ENCODE measurements at regions not wholly inside any gene's neighbourhood (a gene's known extent, or its start where the extent isn't known, plus 50 kb on each side); places are given as distances from the start of the nearest gene placed in this dataset.
"Not testable (repeated sequence)": the region's sequence is repeated elsewhere in the genome, so short reads cannot be mapped to it uniquely, and the experiment has no call there.

DNA sequence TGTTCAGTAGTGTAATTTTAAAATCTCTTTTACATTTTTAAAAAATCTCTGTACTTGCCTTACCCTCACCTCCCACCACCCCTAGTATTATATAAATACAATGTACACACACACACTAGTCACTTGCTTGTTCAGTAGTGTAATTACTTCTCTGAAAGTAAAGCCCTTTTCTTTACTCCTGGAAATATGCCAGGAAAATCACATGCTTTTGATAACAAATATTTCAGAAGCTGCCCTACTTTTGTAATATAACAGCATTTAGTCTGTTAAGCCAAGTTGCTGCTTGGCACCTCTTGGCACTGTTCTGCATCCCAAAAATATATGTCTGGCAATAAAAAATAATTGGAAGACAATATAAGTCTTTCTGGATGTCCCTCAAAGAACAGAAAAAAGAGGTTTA, 172.8 kb upstream of the APOOL start:
- no peak for DNase-seq (ENCODE audit: extremely low spot score)
- TF ChIP-seq, protein P1, sequence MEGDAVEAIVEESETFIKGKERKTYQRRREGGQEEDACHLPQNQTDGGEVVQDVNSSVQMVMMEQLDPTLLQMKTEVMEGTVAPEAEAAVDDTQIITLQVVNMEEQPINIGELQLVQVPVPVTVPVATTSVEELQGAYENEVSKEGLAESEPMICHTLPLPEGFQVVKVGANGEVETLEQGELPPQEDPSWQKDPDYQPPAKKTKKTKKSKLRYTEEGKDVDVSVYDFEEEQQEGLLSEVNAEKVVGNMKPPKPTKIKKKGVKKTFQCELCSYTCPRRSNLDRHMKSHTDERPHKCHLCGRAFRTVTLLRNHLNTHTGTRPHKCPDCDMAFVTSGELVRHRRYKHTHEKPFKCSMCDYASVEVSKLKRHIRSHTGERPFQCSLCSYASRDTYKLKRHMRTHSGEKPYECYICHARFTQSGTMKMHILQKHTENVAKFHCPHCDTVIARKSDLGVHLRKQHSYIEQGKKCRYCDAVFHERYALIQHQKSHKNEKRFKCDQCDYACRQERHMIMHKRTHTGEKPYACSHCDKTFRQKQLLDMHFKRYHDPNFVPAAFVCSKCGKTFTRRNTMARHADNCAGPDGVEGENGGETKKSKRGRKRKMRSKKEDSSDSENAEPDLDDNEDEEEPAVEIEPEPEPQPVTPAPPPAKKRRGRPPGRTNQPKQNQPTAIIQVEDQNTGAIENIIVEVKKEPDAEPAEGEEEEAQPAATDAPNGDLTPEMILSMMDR (IDR thresholded peaks at IDR 0.05; ENCODE audit: control extremely low read depth, extremely low read depth, low read depth, missing control alignments) = no peak
- ChIA-PET CTCF (no interaction called here), POLR2A (no interaction called here)

DNA sequence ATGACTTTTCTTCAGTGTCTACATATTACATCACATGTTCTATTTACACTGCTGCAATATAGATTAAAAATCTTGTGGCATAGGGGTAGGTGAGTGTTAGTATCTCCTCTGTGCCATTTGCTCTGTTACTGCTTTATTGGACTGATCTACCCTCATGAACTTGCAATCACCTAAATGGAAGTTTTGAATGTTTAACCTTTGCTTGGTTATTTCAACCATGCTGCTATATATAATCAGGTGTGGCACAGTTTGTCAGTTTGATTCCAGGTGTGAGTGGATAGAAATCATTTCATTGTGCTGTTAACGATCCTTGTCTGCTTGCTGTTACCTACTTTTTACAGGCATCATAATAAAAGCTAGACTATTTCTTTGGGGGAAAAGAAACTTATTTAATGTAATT, 157.1 kb upstream of the APOOL start:
- POLR2A ChIA-PET; CTCF ChIA-PET; DNase-seq (ENCODE audit: extremely low spot score): not testable (repeated sequence)

DNA sequence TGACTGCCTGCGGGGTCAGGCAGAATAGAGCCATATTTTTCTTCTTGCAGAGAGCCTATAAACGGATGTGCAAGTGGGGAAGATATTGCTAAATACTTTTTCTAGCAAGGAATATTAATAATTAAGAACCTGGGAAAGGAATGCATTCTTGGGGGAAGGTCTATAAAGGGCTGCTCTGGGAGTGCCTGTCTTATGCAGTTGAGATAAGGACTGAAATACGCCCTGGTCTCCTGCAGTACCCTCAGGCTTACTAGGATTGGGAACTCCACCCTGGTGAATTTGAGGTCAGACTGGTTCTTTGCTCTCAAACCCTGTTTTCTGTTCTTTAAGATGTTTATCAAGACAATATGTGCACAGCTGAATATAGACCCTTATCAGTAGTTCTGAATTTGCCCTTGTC, 152.5 kb upstream of the APOOL start:
- POLR2A ChIA-PET; DNase-seq (ENCODE audit: extremely low spot score); CTCF ChIA-PET: not testable (repeated sequence)

DNA sequence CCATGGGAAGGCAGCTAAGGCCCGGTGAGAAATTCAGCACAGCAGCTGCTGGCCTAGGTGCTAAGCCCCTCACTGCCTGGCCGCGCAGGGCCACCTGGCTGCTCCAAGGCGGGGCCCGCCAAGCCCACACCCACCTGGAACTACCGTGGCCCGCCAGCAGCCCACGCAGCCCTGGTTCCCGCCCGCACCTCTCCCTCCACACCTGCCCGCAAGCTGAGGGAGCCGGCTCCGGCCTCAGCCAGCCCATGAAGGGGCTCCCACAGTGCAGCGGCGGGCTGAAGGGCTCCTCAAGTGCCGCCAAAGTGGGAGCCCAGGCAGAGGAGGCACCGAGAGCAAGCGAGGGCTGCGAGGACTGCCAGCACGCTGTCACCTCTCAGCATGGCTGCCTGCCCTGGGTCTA, 146.9 kb upstream of the APOOL start:
- POLR2A ChIA-PET = interaction anchor here (0.6 kb wide), 1 partner anchor 166 kb away, joined by 3 read pairs; no protein-coding TSS in a partner anchor
- CTCF ChIA-PET; DNase-seq (ENCODE audit: extremely low spot score): not testable (repeated sequence)

DNA sequence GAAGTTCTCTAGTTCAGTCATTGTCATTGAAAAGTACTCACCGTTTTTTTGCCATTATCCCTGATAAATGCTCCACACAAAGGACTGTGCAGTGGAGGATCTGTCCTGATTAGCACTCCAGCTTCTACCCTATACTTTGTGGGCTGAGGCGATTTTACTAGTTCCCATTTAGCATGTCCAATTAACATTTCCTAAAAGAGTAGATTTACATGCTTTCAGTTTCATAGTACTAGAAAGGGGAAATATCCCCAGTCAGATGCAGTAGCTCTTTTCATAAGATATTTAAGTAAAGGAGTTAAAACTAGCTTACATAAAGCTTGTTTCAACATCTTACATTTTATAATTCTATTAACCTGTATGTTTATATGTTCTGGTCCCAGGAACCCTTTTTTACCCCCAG, 144.9 kb upstream of the APOOL start:
- DNase-seq (ENCODE audit: extremely low spot score); POLR2A ChIA-PET: not testable (repeated sequence)

DNA sequence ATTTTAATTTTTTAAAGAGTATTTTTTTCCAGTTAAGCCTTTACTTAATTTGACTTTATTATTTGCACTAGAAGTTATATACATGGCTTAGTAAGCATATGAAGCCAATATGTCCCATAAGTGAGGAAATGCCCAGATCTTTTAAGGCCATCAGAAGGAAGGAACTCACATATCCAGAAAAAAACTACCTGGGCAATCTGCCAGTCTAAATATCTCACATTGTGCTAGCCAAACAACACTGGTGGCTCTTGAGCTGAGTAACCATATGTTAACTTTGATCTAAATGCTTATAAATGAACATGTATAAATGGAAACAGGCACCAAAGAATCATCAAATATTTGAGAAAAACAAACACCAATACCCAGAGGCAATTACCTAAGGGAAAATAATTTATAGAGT, 138.6 kb upstream of the APOOL start:
- CTCF ChIA-PET = no interaction called here
- no peak for DNase-seq (ENCODE audit: extremely low spot score)
- TF ChIP-seq, protein P1 (IDR thresholded peaks at IDR 0.05; ENCODE audit: control extremely low read depth, extremely low read depth, low read depth, missing control alignments) = no peak
- POLR2A ChIA-PET = no interaction called here

More for the DNA sequence above, 144.9 kb upstream of the APOOL start:
- CTCF ChIA-PET = not testable (repeated sequence)

DNA sequence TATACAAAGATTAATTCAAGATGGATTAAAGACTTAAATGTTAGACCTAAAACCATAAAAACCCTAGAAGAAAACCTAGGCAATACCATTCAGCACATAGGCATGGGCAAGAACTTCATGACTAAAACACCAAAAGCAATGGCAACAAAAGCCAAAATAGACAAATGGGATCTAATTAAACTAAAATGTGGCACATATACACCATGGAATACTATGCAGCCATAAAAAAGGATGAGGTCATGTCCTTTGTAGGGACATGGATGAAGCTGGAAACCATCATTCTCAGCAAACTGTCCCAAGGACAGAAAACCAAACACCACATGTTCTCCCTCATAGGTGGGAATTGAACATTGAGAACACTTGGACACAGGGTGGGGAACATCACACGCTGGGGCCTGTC, 133.4 kb upstream of the APOOL start:
- POLR2A ChIA-PET; CTCF ChIA-PET; DNase-seq (ENCODE audit: extremely low spot score): not testable (repeated sequence)

DNA sequence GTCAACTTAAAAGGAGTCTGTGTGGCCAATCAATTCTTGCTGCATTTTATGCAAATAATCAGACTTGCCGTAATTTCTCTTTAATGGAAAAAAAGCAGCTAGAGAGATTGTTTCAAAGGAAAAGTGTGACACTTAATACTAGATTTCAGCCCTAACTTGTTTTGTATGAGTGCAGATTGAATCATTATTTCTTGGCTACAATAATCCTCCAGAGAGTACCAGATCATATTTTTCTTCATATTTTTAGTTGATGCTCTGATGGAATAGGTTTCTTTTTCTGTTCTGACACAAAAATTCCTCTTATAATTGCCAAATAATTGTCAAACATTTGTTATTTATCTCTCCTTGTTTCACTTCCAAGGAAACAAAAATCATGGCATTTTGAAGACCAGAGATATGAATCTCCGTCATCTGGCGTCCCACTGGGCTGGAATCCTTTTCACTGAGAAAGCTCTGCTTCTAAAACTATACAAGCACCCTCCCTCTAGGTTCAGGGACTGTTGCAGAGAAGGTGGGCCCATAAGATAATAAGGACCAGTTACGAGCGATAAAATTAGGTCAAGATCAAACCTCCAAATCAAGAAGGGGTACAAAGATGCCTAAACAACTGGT, 131.4 kb upstream of the APOOL start:
- CTCF ChIA-PET; DNase-seq (ENCODE audit: extremely low spot score); POLR2A ChIA-PET: not testable (repeated sequence)

DNA sequence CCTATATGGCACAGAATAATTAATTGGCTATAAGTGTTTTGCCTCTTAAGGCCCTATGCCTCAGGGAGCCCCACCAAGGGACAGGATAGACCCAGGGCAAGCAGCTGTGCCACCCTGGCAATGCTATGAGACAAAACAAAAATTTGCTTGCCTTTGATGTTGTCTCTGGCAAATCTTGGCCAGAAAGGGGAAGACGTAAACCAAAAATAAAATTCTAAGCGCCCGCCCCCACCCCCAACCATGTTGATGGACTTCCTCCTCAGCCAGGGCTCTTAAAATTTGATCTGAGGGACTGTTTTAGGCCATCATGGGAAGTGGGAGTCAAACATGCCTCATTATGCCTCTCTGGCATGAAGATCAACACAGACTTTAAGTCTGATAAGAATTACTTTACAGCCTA, 130.5 kb upstream of the APOOL start:
- POLR2A ChIA-PET = no interaction called here
- TF ChIP-seq, protein P1 (IDR thresholded peaks at IDR 0.05; ENCODE audit: control extremely low read depth, extremely low read depth, low read depth, missing control alignments) = no peak
- CTCF ChIA-PET = no interaction called here
- no peak for DNase-seq (ENCODE audit: extremely low spot score)

DNA sequence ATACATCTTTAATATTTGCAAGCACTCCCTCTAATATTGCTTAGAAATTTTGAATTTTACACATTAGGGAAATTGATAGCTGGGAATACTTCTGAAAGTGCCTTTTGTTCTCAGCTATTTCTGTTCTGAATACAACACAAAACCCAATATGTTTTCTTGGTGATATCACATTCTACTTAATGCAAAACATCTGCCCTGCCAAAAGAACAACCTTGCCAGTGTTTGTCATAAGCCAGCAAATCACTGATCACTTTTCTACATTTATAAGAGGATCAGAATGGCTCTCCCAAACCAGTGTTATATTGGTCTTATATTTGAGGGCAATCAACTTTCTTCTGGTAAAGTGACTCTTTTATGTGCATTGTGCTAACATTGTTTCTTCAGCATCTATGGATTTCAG, 126.8 kb upstream of the APOOL start:
- ChIA-PET POLR2A (no interaction called here), CTCF (no interaction called here)
- TF ChIP-seq, protein P1 (IDR thresholded peaks at IDR 0.05; ENCODE audit: control extremely low read depth, extremely low read depth, low read depth, missing control alignments) = no peak
- no peak for DNase-seq (ENCODE audit: extremely low spot score)

Measured in GM10248 (cell line).